AG09319 (cell line): ENCODE measurements at regions not wholly inside any gene's neighbourhood (a gene's known extent, or its start where the extent isn't known, plus 50 kb on each side); places are given as distances from the start of the nearest gene placed in this dataset.

Experiments
- DNase-seq: peaks from one replicate; pipeline ENCODE4 v3.0.0-alpha.2; 2010; ENCODE audit warnings: low read depth; ENCODE audit errors: extremely low read depth
- TF ChIP-seq, protein P1 (sequence below): IDR thresholded peaks from 2 replicates; pipeline ENCODE4 v1.5.1; 2011; ENCODE audit warnings: low read depth, mild to moderate bottlenecking, inconsistent platforms, low read length, moderate library complexity

DNA sequence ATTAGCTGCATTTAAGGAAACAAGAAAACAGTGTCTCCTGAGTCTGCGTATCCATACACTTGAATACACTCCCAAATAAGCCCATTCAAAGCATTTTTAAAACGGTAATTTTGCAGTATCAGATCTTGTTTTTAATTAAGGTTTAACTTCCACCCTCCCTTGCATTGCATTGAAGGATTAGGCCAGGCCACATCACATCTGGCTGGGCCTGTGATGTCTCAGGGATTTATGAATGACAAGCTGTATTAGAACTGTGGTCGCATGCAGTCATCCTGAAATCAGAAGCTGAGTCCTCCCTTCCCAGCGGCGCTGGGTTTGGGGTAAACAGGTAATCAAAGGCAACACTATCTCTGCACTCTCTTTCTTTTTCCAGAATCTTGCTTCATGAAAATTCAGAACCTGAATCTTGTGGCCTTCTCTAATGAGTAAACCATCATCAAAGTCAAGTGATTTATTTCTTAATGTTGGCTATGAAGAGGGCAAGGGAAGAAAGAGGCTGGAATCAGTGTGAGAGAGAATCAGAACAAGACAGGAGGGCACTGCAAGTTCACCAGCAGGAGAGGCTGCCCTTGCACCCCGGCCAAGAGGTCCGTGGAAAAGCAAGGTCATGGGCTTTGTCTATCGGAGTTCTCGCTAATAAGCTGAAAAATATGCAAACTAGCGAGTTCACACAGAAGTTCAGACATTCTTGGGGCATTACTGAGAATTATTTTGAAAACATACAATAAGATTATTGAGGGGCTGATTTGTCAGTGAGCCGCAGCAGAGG, 80.0 kb upstream of the ZSWIM6 start:
- DNase-seq = no peak
- TF ChIP-seq, protein P1, sequence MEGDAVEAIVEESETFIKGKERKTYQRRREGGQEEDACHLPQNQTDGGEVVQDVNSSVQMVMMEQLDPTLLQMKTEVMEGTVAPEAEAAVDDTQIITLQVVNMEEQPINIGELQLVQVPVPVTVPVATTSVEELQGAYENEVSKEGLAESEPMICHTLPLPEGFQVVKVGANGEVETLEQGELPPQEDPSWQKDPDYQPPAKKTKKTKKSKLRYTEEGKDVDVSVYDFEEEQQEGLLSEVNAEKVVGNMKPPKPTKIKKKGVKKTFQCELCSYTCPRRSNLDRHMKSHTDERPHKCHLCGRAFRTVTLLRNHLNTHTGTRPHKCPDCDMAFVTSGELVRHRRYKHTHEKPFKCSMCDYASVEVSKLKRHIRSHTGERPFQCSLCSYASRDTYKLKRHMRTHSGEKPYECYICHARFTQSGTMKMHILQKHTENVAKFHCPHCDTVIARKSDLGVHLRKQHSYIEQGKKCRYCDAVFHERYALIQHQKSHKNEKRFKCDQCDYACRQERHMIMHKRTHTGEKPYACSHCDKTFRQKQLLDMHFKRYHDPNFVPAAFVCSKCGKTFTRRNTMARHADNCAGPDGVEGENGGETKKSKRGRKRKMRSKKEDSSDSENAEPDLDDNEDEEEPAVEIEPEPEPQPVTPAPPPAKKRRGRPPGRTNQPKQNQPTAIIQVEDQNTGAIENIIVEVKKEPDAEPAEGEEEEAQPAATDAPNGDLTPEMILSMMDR = no peak

DNA sequence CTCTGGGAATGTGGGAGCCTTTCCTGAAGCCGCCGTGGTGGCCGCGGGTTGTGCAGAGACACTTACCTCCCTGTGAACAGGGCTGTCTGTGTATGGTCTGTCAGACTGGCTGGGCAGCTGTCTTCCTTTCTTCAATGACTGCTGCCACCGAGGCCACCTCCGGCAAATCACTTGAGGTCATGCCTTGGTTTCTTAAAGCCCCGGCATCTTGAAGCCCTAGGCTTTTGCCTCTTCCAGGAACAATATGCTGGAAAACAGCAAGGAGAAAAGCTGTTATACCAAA, 79.5 kb upstream of the ZSWIM6 start:
- no peak for DNase-seq
- TF ChIP-seq, protein P1 = no peak

DNA sequence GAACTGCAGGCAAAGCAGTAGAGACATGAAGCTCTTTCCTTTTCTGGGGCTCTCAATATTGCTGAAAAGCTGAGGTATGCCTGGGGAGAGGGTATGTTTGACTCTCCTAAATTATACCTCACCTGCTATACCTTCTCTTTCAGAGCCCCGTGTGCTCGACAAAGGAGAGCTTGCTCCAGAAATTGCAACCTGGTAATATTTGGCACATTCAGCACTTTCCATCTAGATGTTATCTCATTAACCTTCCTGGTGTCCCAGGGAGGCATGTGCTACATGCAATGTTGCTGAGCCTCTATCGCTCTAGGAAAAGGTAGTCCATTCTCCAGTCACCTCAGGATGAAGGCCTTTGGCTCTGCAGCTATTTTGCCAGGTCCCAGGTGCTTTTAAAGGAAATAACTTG, 78.5 kb upstream of the ZSWIM6 start:
- TF ChIP-seq, protein P1 = no peak
- no peak for DNase-seq

DNA sequence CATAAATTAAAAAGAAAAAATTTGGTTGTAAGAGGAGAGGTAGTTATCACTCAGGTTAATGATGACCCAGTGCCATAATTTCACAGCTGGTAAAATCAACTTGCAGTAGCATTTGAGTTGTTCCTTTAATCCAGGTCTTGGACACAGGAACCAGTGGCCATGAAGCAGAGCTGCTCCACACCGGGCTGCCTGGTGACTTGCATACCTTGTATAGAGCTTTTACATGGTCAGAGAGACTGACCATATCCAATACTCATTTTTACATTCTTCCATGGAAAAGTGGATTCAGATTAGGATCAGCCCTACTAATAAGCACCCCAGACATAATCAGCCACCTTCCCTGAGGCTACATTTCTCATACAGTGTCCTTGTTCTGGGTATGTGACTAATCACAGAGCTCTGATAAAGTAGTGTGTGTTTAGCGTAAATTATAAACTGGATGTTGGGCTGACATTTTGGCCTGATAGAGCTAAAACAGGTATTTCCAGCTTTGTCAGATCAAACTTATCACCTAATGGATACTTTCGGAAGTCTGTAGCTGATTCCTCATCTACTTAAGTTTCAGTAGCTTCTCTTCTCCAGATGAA, 77.0 kb upstream of the ZSWIM6 start:
- TF ChIP-seq, protein P1 = no peak
- DNase-seq = no peak

DNA sequence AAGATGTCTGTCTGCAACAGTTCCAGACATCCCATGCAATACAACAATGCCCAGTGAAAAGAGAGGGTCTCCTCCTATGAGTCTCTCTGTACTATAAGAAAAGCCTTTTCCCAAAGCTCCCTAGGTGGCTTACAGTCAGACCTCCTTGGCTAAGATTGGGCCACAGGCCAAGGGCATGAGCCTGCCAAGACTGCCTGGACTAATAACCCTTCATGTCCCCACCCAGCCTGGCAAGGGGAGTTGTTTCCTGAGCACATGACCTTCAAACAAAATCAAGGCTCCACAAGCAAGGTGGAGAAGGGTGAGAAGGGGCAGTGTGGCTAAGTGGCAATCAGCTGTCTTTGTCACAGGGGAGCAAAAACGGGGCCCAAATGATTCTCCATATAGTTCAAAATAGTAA, 75.6 kb upstream of the ZSWIM6 start:
- peak; percentile 15 for DNase-seq
- TF ChIP-seq, protein P1 = no peak

DNA sequence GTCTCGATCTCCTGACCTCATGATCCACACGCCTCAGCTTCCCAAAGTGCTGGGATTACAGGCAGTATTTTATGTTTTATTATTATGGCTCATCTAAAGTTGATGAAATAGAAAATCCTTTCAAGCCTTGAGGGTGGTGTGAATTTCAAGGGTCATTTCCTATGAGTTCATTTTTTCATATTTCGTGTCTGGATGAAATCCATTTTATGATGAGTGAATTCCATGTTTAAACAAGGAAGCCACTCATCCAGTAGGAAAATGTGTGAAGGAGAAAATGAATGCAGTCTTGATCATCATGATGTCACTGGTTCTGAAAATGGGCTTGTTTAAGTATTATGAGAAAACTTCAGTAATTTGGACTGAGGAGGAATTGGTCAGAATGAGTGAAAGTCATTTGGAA, 74.6 kb upstream of the ZSWIM6 start:
- TF ChIP-seq, protein P1 = no peak
- DNase-seq = no peak

DNA sequence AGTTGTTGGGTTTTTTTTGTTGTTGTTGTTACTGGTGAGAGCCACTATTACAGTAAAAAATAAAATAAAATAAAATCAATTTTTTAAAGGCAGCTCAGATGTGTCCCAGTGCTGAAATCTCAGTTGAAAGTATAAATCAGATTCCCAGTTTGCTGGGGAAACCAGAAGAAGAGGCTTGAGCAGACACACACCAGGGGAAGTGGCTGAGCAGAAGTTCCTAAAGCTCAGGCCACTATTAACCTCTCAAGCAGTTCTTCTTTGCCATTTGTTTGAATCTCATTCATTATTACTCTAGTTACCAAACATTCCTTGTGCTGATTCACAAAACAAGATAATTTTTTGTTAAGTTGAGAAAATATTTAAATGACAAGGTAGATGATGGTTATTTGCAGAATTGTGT, 70.9 kb upstream of the ZSWIM6 start:
- TF ChIP-seq, protein P1 = no peak
- DNase-seq = no peak
